Ammon's horn (tissue), 1 donor: ENCODE measurements at regions not wholly inside any gene's neighbourhood (a gene's known extent, or its start where the extent isn't known, plus 50 kb on each side); places are given as distances from the start of the nearest gene placed in this dataset.

ENCODE experiments used
- DNase-seq: peaks from one replicate; pipeline ENCODE4 v3.0.0-alpha.2; 2016; ENCODE audit warnings: low spot score

DNA sequence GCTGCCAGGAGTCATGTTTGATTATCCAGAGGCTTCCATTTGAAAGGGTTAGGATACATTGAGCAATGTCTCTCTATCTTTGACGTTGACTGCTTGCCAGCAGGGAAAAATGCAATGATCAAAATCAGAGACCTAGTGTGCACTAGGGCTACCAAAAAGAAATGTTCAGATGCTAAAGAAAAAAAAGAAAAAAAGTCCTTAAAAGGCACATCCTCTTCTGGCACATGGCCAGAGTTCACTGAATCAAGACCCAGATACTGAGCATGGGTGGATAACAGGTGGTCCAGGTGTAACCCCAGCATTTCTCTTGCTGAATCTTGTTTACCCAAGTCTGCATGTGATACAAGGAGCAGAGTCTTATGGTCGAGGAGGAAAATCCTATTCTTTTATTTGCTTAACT lies 899.3 kb downstream of the SORCS3 start:
- DNase-seq, result no peak

DNA sequence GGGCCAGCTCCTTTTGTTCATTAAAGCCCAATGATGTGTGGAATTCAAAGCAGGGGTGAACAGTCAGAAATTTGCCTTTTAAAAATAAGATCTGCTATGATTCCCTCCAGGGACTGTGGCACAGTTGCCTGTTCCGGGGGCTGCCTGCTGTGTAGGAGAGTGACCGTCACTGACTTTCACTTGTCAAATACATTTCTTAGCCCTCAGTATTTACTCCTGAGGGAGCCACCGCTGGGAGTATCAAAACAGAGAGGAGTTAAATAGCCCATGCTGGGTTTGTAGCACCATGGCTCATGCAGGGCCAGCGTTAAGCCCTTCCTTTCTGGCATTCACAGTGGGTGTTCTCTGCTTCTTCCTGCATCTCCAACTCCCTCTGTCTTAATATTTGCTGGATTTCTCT lies 897.8 kb downstream of the SORCS3 start:
- DNase-seq, result no peak

DNA sequence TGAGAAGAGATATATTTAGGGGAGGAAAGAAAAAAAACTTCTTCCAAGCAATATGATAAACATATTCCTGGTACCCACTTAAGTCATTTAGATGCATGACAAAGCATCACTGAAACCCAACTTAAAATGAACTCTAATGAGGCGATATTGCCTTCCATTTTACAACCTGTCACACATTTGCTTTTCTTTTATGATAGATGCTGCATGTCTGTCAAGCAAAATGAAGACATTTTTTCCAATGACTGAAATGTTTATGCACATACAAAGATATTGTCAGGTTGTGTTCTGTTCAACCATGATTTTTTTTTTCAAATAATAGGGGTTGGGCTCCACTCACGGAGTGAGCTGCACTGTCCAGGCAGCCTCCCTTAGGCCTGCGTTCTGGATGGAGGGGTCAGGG lies 894.4 kb downstream of the SORCS3 start:
- no peak for DNase-seq

DNA sequence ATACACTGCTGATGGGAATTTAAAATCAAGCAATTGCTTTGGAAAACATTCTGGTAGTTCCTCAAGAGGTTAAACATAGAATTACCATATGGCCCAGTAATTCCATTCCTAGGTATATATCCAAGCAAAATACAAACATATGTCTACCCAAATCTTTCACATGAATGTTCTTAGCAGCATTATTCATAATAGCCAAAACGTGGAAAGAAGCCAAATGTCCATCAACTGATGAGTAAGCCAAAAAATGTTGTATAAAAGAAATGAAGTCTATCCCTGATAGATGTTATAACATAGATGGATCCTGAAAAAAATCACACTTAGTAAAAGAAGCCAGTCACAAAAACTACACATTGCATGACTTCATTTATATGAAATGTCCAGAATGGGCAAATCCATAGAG lies 893.0 kb downstream of the SORCS3 start:
- no peak for DNase-seq

DNA sequence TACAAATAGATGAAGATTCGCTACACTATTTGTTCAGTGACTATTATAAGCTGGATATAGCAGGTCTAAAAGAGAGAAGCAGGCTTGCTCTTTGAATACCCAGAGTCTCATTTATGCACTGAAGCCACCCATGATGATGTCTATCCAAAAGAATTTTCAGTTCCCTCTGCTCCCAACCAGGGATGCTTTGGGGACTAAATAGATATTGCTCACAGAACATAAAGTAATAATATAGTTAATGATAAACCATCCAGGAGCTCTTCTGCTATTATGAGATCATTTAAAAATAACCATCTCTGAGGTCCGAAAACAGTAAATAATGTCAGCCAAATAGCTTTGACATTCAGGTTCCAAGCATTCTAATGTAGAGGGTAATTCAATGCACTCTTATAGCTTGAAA lies 875.4 kb downstream of the SORCS3 start:
- DNase-seq, result no peak

DNA sequence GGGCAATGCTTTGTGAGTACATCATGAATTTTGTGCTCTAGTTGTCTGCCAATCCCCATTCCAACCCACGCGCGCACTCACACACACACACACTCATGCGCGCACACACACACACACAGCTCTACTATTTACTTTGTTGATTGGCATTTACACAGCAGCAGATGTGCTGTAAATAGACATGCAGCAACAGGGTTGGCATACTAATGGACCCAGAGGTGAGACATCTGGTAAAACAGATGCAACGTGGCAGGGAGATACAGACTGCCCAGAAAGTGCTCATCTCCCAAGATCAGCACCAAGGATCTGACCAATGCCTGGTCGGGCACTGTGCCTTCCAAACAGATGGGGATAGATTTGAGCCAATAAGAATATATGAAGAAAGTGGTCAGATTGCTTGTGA lies 873.0 kb downstream of the SORCS3 start:
- DNase-seq, result no peak

DNA sequence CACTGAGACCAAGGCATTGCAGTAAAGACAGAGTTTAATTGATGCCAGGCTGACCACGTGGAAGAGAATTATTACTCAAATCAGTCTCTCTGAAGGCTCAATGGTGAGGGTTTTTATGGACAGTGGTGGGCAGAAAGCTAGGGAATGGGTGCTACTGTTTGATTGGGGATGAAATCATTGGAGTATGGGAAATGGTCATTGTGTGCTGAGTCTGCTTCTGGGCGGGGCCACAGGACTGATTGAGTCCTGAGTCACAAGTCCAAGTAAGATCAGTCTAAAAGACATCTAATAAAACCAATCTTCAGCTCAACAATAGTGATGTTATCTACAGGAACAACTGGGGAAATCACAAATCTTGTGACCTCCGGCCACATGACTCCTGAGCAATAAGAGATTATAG lies 868.4 kb downstream of the SORCS3 start:
- DNase-seq, result no peak

DNA sequence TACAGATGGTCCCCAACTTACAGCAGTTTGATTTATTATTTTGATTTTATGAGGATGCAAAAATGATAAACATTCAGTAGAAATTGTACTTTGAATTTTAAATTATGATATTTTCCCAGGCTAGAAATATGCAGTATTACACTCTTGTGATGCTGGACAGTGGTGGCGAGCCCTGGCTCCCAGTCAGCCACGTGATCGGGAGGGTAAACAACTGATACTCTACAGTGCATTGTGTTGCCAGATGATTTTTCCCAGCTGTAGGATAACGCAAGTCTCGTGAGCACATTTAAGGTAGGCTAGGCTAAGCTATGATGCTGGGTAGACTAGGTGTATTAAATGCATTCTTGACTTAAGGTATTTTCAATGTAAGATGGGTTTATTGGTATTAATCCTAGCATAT lies 865.2 kb downstream of the SORCS3 start:
- no peak for DNase-seq

DNA sequence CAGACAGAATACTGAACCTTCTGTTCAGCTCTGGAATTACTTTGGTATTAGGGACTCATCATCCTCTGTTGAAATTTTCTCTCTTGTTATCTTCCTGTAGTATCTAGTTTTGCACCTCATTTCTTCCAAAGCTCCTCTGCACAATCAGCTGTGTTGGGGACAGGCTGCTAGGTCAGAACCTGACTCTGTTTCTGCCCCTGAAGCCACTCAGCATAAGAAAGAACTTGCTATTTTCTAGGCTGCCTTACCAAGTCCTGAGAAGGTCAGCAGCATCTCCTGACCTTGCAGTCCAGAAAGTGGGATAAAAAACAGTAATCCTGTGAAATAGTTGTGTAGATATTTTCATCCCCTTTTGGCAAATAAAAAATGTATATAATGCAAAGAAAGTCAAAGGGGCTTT lies 862.6 kb downstream of the SORCS3 start:
- DNase-seq, result no peak

DNA sequence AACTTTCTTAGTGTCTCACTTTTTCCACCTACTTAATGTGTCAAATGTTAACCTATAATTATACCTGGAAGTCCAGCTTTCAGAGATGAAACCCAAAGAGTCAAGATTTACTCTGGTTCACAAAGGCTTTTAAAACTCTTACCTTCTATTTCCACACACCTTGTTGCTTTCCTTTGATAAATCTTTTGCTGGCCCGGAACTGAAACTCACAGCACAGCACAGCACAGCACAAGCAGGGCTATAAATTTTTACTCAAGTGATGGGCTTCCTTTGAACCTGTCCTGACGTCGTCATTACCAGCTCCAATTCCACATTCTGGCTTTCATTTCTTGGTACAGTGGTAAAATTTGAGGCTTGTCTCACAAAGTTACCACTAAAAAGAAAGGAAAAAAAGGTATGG lies 861.0 kb downstream of the SORCS3 start:
- no peak for DNase-seq

DNA sequence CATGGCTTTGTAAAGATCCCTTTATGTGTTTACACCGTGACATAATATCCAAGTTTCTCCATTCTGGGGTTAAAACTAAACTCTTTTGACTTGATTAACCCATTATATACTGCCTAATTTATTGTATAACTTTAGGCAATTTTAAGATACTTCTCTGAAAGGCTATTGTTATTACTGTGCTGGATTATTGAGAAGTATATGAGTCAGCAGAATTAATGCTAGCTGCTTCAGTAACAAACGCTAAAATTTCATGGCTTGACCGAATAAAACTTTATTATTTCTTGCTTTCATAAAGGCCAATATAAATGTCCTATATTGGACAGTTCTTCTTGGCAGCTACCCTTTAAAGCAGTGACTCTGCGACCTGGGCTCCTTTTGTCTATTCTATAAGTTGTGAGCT lies 853.9 kb downstream of the SORCS3 start:
- no peak for DNase-seq

DNA sequence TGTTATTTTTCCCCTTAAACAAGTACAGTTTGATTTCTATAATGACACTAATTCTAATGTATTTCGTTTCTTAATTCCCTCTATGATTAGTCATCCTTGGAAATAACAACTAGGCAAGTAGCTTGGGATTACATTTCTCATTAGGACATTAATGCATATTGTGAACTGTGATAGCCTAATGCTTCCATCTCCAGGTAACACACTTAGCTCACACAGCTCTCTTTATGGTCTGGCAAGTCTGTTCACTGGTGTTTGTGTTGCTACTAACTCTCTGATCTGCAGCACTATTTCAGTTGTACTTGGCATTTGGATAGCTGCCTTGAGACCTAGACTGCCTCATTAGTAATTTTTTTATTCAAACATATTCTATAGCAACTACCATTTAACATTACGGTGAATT lies 853.2 kb downstream of the SORCS3 start:
- DNase-seq, result no peak

DNA sequence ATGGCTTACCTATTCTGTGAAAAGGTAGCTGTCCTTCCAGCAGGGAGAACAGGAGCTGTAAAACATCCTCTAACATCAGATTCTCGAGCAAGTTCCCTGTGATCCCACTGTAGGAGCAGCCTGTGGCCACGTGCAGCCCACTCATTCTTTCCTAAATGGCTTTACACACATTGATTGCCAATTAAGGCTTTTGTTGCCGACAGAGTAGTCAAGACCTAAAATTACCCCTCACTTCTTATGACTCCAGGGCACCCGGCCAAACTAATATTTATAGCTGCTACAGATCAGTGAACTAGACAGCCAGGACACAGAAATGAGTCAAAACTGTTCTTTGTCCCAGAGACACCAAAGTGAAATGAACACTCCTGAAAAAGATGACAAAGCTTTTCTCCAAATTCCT lies 832.1 kb downstream of the SORCS3 start:
- no peak for DNase-seq

DNA sequence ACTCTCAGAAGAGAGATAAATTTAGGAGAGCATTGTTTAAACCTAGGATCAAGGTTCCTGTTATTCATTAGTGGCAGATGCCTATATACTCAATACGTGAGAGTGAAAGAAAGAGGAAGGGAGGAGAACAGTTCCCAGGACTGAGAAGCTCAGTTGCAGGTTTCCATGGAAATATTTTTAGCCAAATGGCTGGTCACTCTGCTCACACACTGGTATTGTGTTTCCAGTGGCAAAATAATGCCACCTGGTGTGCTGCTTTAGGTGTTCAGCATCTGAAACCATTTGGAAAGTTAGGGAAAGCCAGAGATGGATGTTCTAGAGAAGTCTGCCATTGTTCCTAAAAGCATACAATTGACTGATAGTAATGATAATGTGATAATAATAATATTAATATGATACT lies 827.7 kb downstream of the SORCS3 start:
- no peak for DNase-seq

DNA sequence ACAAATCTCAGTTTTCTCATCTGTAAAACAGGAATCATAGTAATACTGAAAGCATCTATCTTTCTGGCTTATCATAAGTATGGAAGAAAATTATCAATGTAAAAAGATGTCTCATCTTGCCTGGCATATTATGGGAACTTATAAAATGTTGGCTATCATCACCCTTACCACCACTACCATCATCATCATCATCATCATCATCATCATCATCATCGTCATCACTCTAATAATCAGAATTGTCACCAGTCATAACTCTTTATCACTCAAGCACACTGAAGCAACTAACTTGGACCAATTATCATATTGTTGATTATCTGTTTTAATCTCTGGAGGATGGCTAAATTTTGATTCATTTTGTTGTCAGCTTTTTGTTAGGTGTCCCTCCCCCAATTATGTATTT lies 825.4 kb downstream of the SORCS3 start:
- no peak for DNase-seq

DNA sequence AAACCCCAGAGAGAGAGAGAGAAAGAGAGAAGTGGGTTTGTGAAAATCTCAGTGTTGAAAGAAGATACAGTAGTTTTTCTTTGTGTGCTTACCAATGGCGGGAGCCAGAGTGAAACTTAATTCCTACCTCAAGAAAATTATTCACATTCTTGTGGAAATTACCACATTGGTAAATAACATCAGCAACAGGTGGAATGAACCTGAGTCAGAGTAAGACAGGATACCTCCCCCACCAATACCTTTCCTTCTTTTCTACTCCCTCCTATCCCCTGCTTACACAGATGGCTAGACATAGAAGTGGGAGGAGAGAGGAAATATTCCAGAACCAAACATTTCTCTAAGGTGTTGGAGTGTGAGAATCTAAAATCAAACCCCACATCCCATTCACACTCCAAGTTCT lies 793.9 kb downstream of the SORCS3 start:
- DNase-seq, result no peak

DNA sequence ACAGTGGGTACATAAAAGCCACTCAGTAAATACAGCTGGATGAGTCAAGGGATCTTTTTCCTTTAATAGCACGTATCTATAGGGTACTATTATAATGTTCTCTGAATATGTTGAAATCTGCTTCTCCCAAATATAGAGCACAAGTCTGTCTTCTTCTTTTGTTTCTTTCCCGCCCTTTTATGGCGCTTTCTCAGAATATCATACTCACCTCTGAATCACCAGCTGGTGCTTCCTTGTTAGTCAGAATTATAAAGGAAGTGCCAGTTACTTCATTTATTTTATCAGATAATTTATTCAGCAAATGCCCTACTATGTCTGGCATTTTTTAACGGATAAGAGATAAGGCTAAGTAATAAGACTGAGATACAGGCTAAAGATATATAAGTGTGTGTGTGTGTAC lies 772.9 kb downstream of the SORCS3 start:
- DNase-seq, result no peak

DNA sequence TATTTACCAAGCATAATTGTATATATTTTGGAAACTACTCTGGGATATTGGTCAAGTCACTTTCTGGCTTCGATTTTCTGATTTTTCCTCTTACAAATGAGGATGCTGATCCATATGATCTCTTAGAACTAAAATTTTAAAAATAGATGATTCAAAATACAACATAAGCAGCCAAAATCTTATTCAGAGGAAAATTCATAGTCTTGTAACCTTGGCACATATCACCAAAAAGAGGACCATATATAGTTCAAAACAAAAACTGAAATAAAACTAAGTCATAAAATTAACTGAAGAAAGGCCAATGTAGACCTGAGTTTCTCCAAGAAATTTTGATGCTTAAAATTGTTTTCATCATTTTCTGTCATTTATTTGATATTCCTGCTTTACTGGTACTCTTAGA lies 768.3 kb downstream of the SORCS3 start:
- no peak for DNase-seq

DNA sequence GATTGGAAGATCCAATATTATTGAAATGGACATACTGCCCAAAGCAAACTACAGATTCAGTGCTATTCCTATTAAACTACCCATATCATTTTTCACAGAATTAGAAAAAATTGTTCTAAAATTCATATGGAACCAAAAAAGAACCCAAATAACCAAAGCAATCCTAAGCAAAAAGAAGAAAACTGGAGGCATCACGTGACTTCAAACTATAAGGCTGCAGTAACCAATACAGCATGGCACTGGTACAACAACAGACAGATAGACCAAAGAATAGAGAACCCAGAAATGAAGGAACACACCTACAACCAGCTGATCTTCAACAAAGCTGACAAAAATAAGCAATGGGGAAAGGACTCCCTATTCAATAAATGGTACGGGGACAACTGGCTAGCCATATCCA lies 765.4 kb downstream of the SORCS3 start:
- no peak for DNase-seq

DNA sequence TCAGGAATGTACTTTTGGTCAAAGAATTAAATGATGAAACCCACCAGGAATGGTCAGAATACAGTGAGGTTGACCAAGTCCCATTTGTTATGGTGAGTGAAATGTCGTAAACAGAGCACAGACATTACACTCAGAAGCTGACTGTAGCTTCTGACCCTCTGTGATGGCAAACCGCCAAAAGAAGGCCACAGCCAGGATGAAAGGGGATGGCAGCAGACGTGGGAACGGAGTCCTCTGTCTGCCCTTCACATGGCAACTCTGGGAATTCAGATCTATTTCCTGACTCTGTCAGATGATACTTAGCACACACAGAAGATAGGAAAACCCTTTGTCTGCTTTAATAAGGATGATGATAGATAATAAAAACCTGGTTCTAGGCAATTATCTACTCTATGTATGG lies 757.1 kb downstream of the SORCS3 start:
- no peak for DNase-seq

DNA sequence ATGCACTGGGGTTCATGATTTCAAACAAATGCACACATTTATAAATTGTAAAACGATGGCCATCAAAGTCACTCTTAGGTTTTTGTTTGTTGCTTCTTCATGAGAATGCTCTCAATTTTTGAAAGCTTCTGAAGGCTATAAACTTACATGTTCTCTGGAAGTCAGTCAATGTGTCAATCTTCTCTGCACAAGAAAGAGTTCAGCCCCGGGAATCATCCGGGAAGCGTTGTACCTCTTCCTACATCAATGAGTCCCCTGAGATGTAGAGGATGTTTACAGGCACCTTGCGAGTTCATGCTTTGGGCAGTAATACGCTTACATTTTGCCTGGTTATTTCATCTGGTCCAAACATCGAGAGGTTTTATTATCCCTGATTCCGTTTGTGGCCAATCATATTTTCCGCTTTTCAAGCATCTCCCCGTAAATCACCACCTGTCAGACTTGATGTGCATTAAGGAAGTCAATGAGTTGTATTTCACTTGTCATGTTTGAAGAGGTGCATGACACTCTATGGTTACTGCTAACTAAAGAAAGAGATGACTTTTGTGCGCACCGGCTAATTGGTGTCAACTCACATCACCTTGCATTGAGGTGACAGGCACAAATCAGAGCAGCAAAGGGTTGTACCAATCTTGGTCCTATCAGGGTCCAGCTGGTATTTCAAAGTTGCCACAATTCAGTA lies 750.7 kb downstream of the SORCS3 start:
- no peak for DNase-seq

DNA sequence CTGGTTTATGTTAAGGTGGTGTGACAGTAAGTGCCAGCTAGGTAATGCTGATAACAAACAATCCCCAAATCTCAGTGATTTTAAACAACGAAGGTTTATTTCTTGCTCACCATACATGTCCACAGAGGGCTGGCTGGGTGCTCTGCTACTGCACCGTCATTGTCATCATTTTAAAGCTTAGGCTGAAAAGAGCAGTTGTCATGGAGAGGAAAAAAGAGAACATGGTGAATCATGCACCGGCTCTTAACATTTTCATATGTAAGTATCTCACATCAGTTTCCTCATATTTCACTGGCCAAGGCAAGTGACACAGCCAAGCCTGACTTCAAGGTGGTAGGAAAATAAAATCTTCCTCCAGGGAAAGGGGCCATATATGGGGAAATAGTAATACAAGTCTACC lies 746.9 kb downstream of the SORCS3 start:
- peak; percentile 13 for DNase-seq

DNA sequence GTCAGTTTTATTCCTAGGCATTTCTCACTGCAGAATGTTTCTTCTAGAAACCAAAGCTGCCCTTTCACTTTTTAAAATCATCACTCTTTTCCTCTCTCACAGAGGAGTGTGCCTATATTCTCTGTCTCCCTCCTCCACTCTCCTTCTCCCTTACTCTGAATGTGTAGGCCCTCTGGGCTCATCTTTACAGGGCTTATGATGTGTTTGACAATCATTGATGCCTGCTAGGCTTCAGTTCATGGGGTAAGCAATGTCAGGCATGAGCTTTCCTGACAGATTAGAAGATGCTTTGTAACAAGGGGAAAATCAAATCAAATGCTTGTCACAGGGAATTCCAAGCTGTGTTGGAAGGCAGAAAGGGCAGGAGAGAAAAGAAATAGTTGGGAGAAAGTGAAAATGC lies 742.9 kb downstream of the SORCS3 start:
- no peak for DNase-seq

DNA sequence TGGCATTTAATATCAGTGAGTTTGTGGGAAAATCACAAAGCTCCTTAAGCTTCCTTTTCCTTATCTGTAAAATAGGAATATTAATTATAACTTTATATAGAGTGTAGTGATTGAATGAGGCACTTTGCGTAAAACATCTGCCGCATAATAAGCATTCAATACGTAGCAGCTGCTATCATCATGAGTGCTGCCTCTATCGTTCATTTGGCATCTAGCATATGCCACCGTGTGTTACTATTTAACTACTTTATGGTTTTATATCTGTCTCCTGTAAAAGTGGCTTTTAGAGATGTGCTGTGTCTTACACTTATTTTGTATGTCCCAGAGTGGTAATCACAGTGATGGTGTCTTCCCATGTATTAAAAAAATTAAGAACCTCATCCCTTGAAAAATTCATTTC lies 729.6 kb downstream of the SORCS3 start:
- DNase-seq, result no peak

DNA sequence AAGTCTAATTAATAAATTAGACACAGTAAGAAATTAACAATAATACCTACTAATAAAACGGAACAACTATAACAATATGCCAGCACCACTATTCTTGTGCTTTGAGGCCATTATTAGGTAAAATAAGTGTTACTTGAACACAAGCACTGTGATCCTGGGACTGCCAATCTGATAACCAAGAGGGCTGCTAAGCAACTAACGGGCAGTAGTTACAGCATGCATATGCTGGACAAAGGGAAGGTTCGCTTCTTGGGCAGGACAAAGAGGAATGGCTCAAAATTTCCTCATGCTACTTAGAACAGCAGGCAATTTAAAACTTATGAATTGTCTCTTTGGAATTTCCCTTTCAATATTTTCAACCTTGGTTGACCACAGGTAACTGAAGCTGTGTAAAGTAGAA lies 718.6 kb downstream of the SORCS3 start:
- no peak for DNase-seq
